NCI-H1417 (cell line): ENCODE measurements at regions not wholly inside any gene's neighbourhood (a gene's known extent, or its start where the extent isn't known, plus 50 kb on each side); places are given as distances from the start of the nearest gene placed in this dataset.
"Not testable (repeated sequence)": the region's sequence is repeated elsewhere in the genome, so short reads cannot be mapped to it uniquely, and the experiment has no call there.

Experiments
- DNase-seq, 3 experiments: peaks; one replicate each; lab custom pipeline; 2025; lab: John Stamatoyannopoulos, UW

DNA sequence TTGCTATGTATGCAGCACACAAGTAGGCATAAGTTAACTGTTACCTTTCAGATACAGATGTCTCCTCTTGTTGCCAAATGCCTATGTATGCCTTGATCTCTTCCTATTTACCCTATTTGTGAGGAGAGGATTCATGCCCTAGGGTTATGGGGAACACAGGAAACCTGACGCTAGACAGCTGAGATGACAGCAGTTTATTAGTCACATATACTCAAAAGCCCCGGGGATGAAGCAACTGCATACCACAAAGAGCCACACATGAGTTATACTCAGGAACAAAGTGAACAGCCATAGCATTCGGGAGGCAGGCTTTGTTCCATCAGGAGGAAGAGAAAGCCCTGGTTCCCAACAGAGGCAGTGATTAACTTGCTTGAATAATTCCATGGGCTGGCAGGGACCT lies 1011.7 kb upstream of the PCDH7 start:
- no peak for DNase-seq

DNA sequence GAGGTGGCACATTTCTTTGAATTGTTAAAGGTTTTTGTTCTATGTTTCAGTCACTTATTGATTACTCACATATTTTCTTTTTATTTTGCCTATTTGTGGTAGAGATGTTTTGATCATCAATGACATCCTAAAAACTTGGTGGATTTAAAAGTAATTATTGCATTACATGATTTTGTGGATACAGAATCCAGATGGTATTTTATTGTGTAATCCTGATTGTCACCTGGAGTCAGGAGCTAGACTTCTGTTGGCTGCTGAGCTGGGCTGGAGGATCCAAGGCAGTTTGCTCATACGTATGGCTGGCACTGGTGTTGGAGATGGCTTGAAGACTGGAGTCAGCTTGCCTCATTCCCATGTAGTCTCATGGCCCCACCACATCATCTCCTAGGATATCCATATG lies 1009.6 kb upstream of the PCDH7 start:
- DNase-seq: no peak

DNA sequence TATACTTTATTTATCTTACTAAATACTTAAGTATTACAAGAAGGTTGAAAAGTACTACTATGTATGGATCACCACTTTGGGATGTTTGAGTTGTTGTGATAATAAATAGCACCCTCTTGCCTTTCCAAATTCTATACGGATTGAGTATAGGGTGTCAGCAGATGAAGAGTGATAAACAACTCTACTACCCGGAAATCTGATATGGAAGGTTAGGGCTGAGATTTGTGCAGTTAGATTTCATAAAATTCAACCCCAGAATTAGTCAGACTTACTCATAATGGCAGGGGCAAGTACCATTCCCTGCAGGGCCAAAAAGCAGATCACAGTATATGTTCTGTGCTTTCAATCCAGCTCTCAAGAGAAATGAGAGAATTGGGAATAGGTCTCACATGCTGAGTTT lies 1008.9 kb upstream of the PCDH7 start:
- no peak for DNase-seq

DNA sequence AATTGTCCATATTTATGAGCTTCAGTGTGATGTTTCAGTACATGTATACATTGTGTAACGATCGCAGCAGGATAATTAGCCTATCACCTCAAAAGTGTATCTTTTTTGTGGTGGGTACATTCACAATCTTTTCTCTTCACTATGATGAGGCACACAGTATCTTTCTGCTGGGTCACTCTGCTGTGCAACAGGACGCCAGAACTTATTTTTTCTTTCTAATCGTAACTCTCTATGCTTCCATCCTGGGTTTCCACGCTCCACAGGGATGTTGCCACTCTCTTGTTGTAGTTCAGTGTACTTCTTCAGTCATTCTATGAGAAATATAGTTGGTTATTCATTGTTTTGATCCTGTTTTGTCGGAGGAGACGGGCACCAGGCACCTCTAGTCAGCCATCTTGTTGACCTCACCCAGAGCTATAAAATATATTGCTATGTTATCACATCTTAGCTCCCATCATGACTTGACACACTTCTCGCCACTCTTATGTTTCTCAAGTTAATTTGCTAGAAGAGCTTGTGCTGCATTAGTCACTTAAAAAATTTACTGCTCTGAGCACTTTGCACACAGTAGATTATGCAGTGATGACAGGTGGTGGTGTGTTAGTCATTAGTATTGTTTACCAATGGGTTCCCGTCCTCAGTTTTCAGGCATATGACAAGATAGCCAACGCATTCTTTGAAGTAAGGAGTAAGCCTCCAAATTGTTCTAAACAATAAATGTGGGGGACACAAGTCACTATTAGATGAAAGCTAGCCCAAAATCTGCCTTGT lies 1002.7 kb upstream of the PCDH7 start:
- no peak for DNase-seq

DNA sequence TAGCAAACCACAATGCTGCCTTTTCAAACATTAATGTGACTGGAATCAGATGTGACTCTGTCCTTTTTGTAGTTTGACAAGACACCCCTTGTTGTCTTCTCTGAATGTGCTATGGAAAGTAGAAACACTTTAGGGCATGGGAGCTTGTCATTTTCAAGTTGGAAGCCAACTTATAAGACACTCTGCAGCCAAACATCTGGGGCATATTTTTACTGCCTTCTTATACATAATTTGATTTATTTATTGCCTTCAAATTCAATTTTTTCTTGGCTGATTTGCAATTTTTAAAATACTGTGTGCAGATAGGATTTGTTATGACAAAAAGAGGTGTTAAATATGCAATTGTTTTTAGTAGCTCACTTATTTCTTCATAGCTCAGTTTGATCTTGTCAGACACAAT lies 1002.0 kb upstream of the PCDH7 start:
- no peak for DNase-seq

DNA sequence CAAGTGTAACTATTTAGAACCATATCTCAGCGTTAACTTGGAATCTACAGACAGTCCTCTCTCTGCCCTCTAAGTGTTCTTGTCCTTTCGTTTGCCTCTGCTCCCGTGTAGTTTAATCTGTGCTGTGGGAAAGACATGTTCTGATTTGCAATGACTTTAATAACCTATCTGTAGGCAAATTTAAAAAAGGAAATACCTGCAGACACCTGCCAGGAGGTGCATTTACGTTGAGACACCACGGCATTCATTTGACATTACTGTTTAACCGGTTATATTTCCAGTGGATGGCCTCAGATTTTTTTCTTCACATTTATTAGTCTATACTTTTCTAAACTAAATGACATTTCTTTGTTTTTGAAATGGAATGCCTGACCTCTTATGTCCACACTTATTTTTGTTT lies 997.9 kb upstream of the PCDH7 start:
- no peak for DNase-seq

DNA sequence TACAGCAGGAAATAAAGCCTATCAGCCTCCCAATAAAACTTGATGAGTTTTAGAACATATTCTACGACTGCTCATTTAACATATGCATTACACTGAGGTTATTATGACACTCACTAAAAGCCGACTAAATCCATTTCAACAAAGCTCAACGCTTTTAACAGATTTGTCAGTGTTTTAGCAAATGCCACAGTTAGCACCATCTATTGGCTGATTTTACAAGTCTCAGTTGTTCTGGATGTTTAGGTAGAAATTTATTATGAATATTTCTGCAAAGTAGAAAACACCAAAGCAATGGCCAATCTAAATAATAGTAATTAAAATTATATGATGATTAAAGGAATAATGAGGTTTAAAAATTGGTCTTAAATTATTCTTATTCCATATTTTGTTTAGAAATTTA lies 993.2 kb upstream of the PCDH7 start:
- DNase-seq: no peak

DNA sequence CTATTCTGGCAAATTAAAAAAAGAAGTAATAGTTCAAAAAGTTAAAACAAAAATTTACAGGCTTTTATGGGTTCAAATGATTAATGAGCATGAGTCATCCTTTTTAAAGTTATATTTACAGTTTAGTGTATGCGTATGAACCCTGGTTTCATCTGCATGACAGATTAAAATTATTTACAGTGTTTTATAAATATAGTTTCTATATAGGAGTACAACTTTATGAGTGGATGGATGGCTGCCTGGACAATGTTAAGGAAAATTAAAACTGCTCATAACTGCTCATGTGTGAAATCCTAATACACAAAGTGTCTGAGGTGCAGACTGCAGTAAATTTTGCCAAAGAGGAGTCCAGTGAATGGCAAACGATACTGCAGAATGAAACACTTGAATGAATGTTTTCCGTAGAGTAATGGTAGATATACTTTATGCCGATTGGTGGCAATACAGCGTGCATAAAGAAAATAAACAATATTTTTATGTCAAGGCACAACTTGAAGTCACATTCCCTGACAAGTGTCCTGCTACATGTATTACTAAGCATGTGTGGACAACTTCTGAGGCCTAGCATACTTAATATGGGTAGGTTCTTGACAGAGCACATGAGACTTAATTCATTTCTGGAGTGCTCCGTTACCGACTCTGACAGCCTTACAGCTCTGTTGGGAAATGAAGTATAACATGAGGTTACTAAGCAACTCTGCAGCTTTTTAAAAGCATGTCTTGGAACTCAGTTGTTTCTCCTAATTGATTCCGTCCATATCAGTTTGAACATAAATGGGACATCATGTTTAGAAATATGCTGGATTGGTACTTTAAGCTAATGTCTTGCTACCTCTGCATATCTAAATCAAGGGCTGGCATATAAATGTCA lies 985.6 kb upstream of the PCDH7 start:
- DNase-seq: peak in 1 of 3 experiments; percentile 5

DNA sequence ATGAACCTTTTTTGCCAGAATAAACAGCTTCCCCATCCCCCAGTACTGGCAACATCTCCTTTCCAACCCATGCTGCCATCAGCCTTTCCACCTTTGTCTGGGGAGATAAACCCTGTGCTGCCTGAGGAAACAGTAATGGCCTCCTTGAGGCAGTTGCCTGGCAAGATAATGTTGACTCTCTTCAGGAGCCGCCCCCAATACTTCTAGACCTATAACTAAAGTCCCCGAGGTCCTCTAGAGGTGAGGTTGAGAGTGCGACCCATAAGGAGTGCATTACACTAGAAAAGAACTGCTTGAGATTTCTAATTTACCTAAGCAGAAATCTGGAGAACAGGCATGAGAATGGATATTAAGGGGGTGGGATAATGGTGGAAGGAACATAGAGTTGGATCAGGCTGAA lies 963.2 kb upstream of the PCDH7 start:
- DNase-seq: no peak

DNA sequence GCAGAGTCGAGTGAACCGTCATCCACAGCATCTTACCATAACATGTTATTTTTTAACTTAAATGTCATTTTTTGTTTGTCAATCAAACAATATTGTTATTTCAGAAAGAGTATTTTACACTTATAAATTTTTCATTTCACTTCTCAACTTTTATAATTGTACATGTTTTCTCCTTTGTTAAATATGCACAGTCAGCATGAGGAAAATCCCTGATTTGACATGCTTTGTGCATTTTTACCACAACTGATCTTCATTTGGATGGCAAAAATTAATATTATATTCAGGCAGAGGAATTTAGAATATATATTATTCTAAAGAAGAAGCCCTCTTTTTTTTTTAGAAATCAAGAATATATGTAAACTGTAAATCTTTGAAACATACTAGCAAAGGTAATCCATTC lies 958.0 kb upstream of the PCDH7 start:
- no peak for DNase-seq

DNA sequence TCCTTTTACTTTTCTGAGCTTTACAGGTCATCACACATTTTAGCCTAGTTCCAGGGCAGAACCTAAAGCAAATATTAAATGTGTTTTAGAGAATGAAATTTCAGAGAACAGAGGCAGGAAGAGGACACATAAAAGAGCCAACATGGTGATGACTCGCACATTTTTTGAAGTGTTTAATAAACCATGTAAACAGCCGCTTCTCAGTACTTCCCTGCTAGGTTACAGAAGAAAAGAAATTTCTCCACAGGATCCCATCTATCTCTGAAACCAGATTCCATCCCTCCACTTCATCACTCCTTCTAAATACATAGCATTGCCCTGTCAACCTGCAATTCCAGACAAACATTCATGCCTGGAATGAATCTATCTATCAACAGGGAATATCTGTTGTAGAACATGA lies 949.5 kb upstream of the PCDH7 start:
- peak in 1 of 3 experiments; percentile 35 for DNase-seq

DNA sequence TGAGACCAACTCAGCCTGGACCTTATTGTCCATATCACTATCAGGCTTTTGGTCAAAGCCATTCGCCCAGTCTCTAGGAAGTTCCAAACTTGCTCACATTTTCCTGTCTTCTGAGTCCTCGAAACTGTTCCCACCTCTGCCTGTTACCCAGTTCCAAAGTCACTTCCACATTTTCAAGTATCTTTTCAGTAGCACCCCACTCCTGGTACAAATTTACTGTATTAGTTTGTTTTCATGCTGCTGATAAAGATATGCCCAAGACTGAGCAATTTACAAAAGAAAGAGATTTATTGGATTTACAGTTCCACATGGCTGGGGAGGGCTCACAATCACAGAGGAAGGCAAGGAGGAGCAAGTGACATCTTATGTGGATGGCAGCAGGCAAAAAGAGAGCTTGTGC lies 932.0 kb upstream of the PCDH7 start:
- not testable (repeated sequence) for DNase-seq

DNA sequence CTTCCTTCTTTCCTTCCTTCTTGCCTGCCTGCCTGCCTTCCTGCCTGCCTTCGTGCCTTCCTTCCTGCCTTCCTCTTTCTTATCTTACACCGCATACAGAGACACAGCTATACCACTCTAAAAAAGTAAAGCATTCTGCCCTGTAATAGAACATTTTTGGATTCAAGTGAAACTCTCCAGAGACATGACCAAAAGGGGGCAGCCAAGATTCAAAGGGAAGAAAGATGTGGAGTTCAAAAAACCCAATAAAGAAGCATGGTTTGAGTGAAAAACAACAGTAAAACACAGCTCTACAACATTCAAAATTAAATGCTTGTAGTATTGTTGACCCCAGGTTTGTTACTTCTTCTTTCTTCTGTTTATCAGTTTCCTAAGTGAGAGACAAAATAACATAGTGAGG lies 914.9 kb upstream of the PCDH7 start:
- DNase-seq: peak in 2 of 3 experiments; percentile 2 to 63

DNA sequence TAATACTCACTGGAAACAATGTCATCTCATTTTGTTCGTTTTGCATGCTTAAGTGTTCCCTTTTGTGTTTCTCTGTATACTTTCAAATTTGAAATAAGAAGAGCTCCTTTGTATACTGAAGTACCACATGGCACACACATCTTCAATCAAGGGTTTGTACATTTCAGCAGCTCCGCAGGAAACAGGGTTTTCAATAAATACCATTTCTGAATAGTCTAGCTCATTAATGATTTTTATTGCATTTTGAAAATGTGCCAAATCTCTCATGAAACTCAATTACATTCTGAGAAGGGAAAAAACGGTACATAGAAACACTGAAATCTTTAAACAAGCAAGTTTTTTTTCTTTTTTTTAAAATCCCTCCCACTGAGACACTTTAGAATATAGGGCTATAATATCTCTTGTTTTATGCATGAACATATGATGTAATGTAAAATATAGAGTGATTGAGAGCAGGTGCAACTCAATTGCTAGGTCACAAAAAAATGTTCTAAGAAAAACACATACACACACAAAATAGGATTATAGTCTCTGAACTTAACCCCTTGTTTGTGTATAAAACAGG lies 914.2 kb upstream of the PCDH7 start:
- DNase-seq: peak in 2 of 3 experiments; percentile 27 to 80

DNA sequence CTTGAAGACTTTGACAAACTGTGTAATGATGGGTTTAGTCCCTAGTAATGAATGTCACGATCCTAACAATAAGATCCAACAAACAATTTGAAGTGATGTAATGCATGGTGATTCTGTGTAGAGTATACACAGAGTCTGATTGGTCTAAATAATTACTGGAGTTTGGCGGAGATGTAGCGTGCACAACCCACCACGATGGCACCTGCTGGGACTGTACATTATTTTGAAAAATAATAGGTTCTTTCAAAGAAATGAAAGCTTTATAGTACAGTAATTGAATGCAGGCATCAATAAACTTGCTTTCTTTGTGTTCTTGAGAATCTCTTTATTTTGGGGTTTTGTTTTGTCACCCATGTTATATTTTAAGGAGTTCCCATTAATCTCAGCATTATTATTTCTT lies 902.2 kb upstream of the PCDH7 start:
- peak in 1 of 3 experiments; percentile 40 for DNase-seq

DNA sequence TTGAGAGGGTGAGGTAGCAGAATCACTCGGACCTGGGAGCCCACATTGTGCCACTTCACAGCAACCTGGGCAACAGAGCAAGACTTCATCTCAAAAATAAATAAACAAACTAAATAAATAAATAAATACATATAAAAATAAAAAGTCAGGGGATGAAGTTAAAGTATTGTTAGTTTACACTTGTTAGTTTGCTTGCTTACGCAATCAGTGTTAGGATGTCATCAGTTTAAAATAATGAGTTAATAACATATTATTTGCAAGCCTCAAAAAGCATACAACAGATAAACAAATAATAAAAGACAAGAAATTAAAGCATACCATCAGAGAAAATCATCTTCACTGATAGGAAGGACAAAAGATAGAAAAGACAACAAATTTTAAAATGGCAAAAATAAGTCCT lies 891.1 kb upstream of the PCDH7 start:
- no peak for DNase-seq

DNA sequence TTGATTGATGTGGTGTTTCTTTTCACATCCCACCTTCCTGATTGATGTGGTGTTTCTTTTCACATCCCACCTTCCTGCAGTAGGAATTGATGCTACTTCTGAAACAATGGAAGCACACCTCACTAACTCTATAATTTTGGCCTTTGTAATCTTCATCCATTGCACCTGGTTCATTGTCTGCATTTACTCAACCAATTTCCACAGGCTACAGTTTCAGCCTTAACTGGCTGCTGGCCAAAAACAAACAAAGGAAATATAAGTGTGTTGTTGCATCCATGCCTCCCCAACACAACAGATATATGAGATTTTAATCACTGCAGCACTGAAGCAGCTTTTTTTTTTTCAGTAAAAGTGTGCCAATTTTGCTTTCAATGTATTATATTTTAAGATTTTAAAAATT lies 867.6 kb upstream of the PCDH7 start:
- peak in 2 of 3 experiments; percentile 63 to 96 for DNase-seq

DNA sequence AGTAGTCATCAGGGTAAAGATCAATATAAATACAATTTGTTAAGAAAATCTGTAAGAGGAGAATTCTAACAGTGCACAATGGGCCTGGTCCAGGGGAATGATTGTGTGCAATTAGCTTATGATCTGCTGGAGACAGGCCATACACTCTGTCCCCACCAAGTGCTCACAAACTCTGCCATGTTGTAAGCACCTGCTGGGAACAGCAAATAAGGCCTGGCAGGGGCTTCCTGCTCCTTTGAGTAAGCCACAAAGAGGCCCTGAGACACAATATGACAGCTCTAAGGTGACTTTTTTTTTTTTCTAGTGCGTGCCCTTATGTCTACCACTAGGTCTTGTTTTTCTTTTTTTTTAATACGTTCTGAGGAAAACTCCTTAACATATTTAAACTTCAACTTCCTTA lies 866.3 kb upstream of the PCDH7 start:
- peak in 2 of 3 experiments; percentile 35 to 80 for DNase-seq

DNA sequence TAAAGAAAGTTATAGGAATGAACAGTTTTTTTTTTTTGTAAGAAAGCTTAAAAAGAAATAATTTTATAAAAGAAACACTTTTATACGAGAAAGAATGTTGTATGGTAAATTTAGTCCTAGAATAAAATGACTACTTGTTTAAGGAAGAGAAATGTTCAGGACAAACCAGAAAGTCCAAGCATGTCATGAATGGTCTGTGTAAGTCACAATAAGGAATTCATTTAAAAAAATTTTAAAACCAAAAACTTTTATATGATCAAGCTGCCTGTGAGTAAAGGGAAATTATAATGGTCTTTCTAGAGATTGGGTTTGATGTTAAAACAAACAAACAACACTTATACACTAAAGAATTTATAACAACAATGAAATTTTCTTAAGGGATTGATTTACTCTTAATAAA lies 858.9 kb upstream of the PCDH7 start:
- peak in 1 of 3 experiments; percentile 6 for DNase-seq

DNA sequence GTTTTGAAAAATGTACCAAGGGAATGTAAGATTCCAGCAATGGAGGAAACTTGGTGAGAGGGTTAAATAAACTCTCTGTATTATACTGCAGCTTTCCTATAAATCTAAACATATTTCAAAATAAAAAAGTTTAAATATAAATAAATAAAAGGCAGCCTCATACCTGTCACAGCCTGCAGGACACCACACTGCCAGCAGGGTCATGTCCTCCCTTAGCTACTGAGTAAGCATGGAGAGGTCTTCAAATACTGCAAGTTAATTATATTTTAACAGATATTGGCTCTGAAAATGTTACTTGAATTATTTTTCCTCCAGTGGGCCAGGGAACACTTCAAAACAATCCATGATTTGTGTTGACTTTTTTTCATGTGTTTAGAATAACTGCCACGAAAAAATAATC lies 852.8 kb upstream of the PCDH7 start:
- DNase-seq: no peak

DNA sequence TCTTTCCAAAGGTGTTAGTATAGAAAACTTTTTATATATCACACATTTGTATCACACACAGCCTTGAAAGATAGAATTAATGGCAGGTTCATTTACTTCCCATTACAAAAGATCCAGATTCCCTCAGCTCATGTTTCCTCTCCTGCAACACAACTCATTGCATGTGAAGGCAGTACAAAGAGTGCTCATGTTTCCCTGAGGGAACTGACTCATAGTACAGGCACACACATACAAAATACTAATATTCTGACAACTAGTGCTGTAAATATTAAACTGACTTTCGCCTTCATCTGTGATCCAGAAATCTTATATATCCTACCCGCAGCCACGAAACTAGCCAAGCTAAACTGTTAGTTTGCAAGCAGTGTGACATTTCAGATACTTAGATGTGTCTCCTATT lies 819.8 kb upstream of the PCDH7 start:
- DNase-seq: no peak

DNA sequence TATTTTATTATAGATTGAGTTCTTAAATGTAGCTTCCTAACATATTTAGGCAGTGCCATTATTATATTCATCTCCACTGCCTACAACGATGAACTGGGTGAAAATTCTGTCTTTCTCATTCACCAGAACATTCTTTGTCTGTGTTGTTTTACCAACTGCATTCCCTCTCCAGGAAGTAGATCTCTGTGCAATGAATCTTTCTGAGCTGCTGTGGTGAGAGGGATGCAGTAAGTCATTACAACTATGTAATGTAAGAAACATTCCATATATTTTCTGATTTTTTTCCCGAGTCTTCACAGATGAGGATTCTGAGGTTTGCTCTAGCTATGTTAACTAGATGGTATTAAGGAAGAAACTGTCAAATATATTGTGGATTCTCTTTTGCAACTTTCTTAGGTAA lies 811.9 kb upstream of the PCDH7 start:
- DNase-seq: no peak

DNA sequence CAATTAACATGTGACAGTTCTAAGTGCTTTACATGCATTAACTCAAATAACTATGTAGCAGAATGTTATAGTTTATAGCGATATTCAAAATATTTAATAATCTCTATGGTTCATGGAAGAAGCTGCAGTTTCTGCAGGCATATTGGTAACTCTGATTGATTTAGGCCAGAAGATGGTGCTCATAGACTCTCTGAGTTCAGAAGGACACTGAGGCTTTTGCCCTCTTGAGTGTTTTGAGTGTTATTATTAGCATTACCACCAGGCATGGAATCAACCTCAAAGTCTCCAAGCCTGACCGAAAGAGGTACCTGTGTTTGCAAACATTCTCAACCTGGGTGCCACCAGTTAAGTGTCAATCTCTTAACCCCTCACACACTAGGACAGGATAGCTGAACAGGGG lies 792.3 kb upstream of the PCDH7 start:
- DNase-seq: peak in 2 of 3 experiments; percentile 8 to 76
